Panc1 (cell line): ENCODE measurements at regions not wholly inside any gene's neighbourhood (a gene's known extent, or its start where the extent isn't known, plus 50 kb on each side); places are given as distances from the start of the nearest gene placed in this dataset.

Source experiments
- ATAC-seq: fragments of 200-7000 bp; cut with Tn5 transposase; 2 replicates; pipeline ENCODE4 v1.9.1; 2020; ENCODE audit warnings: mild to moderate bottlenecking, moderate library complexity
- BruUV-seq: library from RNA; stranded (reverse); fragments of 400-500 nt; replicated peaks from 2 replicates; lab custom pipeline; 2021; lab: Mats Ljungman, UMichigan
- CTCF ChIA-PET: fragments of 300-600 bp; sonication (Branson Sonifier 250); formaldehyde crosslinking; loops from one replicate; lab custom pipeline; 2022; ENCODE audit warnings: antibody characterized with exemption; lab: Charles Lee
- POLR2A ChIA-PET: fragments of 300-600 bp; sonication (Branson Sonifier 250); formaldehyde crosslinking; loops from one replicate; lab custom pipeline; 2022; ENCODE audit warnings: antibody characterized with exemption; lab: Charles Lee
- DNase-seq: peaks from one replicate; pipeline ENCODE4 v3.0.0-alpha.2; 2010; ENCODE audit warnings: low read depth, low spot score
- H3K27ac ChIP-seq: 2 replicates; pipeline ENCODE4 v1.5.1; 2011; ENCODE audit warnings: mild to moderate bottlenecking, low read length, inconsistent platforms
- H3K27me3 ChIP-seq: fragments of 200-500 bp; sonication (Bioruptor generic); 2 replicates; pipeline ENCODE4 v1.6.0; 2014; ENCODE audit warnings: low read length, inconsistent platforms; ENCODE audit not compliant: control insufficient read depth, insufficient read depth
- H3K36me3 ChIP-seq: fragments of 200-500 bp; sonication (Bioruptor generic); 2 replicates; pipeline ENCODE4 v1.5.1; 2014; ENCODE audit warnings: inconsistent platforms, mild to moderate bottlenecking, low read length, moderate library complexity; ENCODE audit not compliant: control insufficient read depth, insufficient read depth
- H3K4me1 ChIP-seq: 2 replicates; pipeline ENCODE4 v1.5.1; 2011; ENCODE audit warnings: inconsistent platforms, mild to moderate bottlenecking, low read length, moderate library complexity; ENCODE audit not compliant: control insufficient read depth, insufficient read depth
- H3K4me3 ChIP-seq, 2 experiments: 2 replicates each; pipeline ENCODE4 v1.5.1; 2011 to 2012; ENCODE audit warnings: low read depth in 2 of 2, low read length in 2 of 2, mild to moderate bottlenecking in 2 of 2, inconsistent platforms in 1 of 2, moderate library complexity in 1 of 2
- H3K9me3 ChIP-seq: fragments of 200-500 bp; sonication (Bioruptor generic); 2 replicates; pipeline ENCODE4 v1.5.1; 2014; ENCODE audit warnings: low read depth, mild to moderate bottlenecking, inconsistent platforms, low read length, moderate library complexity; ENCODE audit not compliant: control insufficient read depth, insufficient read depth
- POLR2AphosphoS5 ChIP-seq: IDR thresholded peaks from 2 replicates; pipeline ENCODE4 v1.6.1; 2012; ENCODE audit warnings: mild to moderate bottlenecking, low read depth, low read length, moderate library complexity
- SIN3A ChIP-seq: IDR thresholded peaks from 2 replicates; pipeline ENCODE4 v1.6.1; 2012; ENCODE audit warnings: low read depth, mild to moderate bottlenecking, low read length, moderate library complexity, borderline replicate concordance; ENCODE audit not compliant: insufficient read depth
- TCF7L2 ChIP-seq: IDR thresholded peaks from 2 replicates; pipeline ENCODE4 v1.6.1; 2011; ENCODE audit warnings: mild to moderate bottlenecking, low read depth, low read length, inconsistent platforms
- in situ Hi-C: cut with HindIII; loops from 2 replicates; pipeline ENCODE4 v1.10.0; 2016; ENCODE audit warnings: low sequenced_read_pairs, low pct_unique_long_range_greater_than_20kb
- intact Hi-C: fragments of 100-400 bp; cut with micrococcal nuclease; formaldehyde crosslinking; loops from one replicate; pipeline ENCODE4 v1.10.0; 2022; ENCODE audit not compliant: unreplicated experiment
- TF ChIP-seq, protein P1 (sequence below): fragments of 450-650 bp; IDR thresholded peaks from 2 replicates; pipeline ENCODE4 v1.5.1; 2017; ENCODE audit warnings: mild to moderate bottlenecking
- TF ChIP-seq, protein P2 (sequence below), 2 experiments: IDR thresholded peaks; 2 replicates each; pipeline ENCODE4 v1.6.1; 2011 to 2012; ENCODE audit warnings: low read depth in 2 of 2, control low read depth in 1 of 2, low read length in 1 of 2, mild to moderate bottlenecking in 1 of 2, moderate library complexity in 1 of 2; ENCODE audit not compliant: insufficient read depth in 1 of 2

DNA sequence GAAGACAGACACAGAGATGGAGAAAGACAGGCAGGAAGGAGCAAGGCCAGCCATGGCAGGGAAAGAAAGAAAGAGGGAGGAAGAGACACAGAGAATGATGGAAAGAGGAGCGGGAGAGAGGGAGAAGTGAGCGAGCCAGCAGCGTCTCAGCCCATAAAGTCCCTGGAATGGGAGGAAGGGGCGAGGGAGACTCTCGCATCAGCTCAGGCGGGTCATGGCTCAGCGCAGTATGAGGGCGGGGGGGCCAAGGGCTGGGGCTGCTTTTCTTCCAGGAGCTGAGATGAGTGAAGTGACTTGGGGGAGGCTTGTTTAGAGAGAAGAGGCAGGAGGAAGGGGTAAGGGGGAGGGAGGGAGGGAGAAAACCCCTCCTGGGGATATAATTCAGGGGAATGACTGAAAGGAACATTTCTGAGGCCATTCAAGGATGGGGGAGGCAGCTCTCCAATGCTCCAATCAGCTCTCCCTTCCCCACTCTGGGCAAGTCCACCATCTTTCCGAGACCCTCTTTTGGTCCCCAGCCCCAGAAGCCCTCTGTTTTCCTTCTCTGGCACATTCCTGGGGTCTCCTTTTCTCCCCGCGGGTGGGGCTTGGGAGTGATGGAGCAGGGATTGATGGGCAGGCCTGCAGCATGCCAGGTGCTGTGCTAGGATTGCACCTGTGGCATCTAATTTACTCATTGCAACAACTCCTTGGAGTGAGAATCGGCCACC, 87.9 kb downstream of the HIF1AN start:
- peaks cover 12% of the 10 kb centered on the region for H3K27me3 ChIP-seq
- BruUV-seq, result no TSS peak
- no peaks in the 10 kb centered on the region for H3K4me1 ChIP-seq
- intact Hi-C loops, result no loop called here
- POLR2A ChIA-PET, result interaction anchor here (0.6 kb wide), 1 partner anchor 117 kb away, joined by 9 read pairs; no protein-coding TSS in a partner anchor
- ATAC-seq (no peak), DNase-seq (no peak)
- H3K27ac ChIP-seq, result no peak overlapping the region
- H3K4me3 ChIP-seq, result no peak overlapping the region
- in situ Hi-C loops, result no loop called here
- TF ChIP-seq, protein P1, sequence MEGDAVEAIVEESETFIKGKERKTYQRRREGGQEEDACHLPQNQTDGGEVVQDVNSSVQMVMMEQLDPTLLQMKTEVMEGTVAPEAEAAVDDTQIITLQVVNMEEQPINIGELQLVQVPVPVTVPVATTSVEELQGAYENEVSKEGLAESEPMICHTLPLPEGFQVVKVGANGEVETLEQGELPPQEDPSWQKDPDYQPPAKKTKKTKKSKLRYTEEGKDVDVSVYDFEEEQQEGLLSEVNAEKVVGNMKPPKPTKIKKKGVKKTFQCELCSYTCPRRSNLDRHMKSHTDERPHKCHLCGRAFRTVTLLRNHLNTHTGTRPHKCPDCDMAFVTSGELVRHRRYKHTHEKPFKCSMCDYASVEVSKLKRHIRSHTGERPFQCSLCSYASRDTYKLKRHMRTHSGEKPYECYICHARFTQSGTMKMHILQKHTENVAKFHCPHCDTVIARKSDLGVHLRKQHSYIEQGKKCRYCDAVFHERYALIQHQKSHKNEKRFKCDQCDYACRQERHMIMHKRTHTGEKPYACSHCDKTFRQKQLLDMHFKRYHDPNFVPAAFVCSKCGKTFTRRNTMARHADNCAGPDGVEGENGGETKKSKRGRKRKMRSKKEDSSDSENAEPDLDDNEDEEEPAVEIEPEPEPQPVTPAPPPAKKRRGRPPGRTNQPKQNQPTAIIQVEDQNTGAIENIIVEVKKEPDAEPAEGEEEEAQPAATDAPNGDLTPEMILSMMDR, result no peak
- TF ChIP-seq, protein P2, sequence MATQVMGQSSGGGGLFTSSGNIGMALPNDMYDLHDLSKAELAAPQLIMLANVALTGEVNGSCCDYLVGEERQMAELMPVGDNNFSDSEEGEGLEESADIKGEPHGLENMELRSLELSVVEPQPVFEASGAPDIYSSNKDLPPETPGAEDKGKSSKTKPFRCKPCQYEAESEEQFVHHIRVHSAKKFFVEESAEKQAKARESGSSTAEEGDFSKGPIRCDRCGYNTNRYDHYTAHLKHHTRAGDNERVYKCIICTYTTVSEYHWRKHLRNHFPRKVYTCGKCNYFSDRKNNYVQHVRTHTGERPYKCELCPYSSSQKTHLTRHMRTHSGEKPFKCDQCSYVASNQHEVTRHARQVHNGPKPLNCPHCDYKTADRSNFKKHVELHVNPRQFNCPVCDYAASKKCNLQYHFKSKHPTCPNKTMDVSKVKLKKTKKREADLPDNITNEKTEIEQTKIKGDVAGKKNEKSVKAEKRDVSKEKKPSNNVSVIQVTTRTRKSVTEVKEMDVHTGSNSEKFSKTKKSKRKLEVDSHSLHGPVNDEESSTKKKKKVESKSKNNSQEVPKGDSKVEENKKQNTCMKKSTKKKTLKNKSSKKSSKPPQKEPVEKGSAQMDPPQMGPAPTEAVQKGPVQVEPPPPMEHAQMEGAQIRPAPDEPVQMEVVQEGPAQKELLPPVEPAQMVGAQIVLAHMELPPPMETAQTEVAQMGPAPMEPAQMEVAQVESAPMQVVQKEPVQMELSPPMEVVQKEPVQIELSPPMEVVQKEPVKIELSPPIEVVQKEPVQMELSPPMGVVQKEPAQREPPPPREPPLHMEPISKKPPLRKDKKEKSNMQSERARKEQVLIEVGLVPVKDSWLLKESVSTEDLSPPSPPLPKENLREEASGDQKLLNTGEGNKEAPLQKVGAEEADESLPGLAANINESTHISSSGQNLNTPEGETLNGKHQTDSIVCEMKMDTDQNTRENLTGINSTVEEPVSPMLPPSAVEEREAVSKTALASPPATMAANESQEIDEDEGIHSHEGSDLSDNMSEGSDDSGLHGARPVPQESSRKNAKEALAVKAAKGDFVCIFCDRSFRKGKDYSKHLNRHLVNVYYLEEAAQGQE (IDR thresholded peaks at IDR 0.05; ENCODE audit: insufficient read depth in 1 of 2, low read depth in 2 of 2, low read length in 1 of 2), result no peak
- TF ChIP-seq SIN3A, result no peak
- no peak for TF ChIP-seq TCF7L2
- no peak for TF ChIP-seq POLR2AphosphoS5
- no peaks in the 10 kb centered on the region for H3K36me3 ChIP-seq
- no peaks in the 10 kb centered on the region for H3K9me3 ChIP-seq
- CTCF ChIA-PET, result interaction anchor here (0.6 kb wide), 1 partner anchor 20 kb away, joined by 4 read pairs; no protein-coding TSS in a partner anchor

DNA sequence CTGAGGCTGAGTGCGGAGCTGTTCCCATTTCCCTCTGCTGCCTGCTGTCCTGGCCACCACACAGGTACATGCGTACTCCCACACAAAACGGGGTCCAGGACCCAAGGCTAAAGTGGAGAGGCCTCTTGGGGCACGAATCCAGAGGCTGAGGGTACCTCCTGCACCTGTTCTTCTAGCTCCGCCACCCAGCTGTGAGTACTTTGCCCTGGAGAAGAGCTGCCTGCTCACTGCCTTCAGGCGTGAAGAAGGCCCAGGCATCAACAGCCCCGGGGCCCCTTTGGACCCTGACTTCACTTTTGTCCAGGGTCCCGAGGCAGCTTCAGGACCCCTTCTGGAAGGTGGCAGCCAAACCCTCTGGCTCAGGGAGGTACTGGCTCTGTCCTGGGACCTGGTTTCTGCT, 88.6 kb downstream of the HIF1AN start:
- POLR2A ChIA-PET, result interaction anchor here (0.6 kb wide), 1 partner anchor 31 kb away, joined by 3 read pairs; no protein-coding TSS in a partner anchor
- in situ Hi-C loops (no loop called here), intact Hi-C loops (no loop called here)
- CTCF ChIA-PET, result interaction anchor here (0.6 kb wide), 2 partner anchors 20 to 444 kb away, joined by 3 to 4 read pairs; no protein-coding TSS in a partner anchor
- Histone ChIP-seq H3K27ac (no peak overlapping the region), H3K36me3 (no peaks in the 10 kb centered on the region), H3K4me1 (no peaks in the 10 kb centered on the region), H3K27me3 (peaks cover 12% of the 10 kb centered on the region), H3K4me3 (no peak overlapping the region), H3K9me3 (no peaks in the 10 kb centered on the region)
- BruUV-seq, result no TSS peak
- no peak for DNase-seq
- ATAC-seq, result 0 out of 2 replicates have a peak, but pooled peaks have one; percentile 25
- TF ChIP-seq, protein P2 (IDR thresholded peaks at IDR 0.05; ENCODE audit: insufficient read depth in 1 of 2, low read depth in 2 of 2, low read length in 1 of 2), result no peak
- TF ChIP-seq TCF7L2 (no peak), POLR2AphosphoS5 (no peak)
- TF ChIP-seq, protein P1, result no peak
